Effector CD8-positive, alpha-beta T cell (primary cell): ENCODE measurements at regions not wholly inside any gene's neighbourhood (a gene's known extent, or its start where the extent isn't known, plus 50 kb on each side); places are given as distances from the start of the nearest gene placed in this dataset.
A peak's percentile ranks its signal among the peaks of the same experiment; 100 is the strongest.

ENCODE experiments used
- DNase-seq: peaks from one replicate; lab custom pipeline; 2025; lab: John Stamatoyannopoulos, UW

DNA sequence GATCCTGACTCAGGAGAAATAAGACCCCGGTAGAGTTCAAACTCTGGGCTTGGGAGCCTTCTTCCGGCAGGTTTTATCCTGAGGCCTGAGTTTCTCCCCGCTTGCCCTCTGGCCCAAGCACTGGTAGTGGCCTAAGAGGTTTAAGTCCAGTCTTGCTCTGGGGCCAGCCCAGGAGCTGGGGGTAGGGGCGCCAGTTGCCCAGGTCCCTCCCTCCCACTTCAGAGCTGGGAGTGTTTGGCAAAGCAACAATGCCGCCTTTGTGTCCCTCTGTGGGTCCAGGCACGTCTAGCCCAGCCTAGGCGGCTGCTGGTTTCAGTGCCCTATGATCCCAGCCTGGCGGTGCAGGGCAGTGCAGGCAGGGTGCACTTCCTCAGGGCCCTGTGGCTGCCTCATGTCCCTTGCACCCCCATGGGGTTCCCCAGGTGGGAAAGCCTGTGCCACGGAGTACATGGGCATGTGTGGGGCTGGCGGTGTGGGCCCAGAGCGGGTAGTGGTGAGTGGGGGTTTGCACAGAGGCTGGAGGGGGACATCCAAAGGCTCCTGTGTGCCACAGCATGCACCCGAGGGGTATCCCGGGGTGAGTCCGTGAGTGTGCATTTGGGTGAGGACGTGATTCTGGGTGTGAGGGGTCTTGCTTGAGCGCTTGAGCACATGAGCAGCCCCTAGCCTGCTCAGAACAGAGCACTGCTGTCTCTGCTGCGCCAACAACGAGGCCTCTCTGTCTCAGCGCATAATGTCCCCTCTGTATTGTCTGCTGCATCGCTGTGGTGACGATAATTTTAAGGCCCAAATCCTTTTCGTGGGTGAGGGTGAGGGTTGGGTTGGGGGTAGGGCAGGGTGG lies 61.7 kb upstream of the PSD2 start:
- DNase-seq = no peak

DNA sequence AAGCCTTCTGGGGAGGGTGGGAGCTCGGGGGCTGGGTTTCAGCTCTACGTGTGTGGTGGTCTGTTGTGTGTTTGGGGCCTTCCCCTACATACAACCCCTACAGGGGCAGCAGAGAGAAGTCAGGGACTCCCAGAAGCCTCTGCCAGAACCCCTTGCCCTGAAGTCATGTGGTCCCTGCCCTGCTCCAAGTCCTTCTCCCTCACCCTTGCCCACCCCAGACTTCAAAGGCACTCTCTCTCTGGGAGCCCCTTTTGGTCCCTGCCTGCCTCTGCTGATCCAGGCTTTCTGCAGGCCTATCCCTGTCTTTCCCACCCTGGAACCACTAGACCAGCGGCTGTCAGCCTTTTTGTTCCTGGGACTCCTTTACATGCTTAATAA lies 61.1 kb upstream of the PSD2 start:
- DNase-seq = no peak

- DNase-seq = no peak
These were observed 57.1 kb upstream of the PSD2 start for GRCh38 chr5:139738193-139739149.

GRCh38 chr5:139739150-139739974 lies 56.2 kb upstream of the PSD2 start:
- DNase-seq = no peak

GRCh38 chr5:139740138-139740991 lies 55.2 kb upstream of the PSD2 start:
- no peak for DNase-seq

DNA sequence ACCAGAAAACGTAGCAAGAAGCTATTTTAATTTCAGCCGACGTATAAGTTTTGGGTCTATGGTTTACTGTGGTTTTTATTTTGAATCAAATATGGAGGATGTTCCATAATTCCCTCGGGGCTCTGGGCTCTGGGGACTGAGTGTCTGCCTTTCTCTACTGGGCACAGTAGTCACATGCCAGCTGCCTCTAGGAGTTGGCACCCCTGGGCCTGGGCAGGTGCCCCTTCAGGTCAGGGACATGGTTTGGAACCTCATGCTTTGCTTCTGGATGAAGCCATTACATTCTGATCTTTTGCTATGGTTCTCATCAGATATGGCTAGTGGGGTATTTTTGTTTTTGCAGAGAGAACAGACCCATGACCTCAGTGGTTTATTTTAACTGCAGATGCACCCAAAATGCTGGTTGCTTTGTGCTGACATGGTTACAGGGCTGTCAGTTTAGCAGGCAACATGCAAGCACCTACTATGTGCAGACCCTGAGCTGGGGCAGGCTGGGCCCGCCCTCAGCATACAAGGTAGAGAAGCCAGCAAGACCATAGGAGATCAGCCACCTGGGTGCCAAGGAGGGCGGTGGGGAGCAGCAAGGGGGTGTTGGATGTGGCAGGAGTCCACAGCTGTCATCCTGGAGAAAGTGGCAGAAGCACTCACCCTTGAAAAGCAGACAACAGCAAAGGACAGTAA lies 54.5 kb upstream of the PSD2 start:
- no peak for DNase-seq

GRCh38 chr5:139741823-139742172 lies 53.8 kb upstream of the PSD2 start:
- no peak for DNase-seq

DNA sequence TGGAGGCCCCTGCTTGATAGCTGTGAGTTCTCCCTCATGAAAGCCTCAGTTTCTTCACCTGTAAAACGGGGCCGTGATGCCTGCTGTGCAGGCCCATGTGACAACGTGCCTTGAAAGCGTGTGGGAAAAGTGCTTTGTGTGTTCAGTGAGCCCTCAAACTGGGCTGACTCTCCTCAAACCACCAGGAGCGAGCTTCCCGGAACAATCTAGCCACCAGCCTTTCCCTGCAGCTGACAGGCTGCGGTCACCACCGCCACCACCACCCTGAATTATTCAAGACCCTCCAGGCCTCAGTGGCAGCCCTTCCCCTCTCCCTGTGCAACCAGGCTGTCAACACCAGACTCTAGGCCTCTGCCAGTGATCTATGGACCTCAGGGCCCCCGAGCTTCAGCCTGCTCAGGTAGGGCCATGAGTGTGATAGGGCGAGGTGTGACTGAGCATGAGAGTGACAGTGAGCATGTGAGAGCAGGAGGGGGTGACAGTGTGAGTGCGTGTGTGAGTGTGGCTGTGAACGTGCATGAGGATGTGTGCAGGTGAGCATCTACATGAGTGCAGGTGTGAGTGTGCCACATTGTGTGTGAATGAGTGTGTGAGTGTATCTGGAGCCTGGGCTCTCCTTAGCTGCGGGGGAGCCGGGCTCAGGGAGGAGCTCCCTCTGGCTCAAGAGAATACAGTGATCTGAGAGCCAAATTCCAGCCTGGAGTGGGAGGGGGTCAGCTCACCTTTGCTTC lies 53.3 kb upstream of the PSD2 start:
- no peak for DNase-seq

DNA sequence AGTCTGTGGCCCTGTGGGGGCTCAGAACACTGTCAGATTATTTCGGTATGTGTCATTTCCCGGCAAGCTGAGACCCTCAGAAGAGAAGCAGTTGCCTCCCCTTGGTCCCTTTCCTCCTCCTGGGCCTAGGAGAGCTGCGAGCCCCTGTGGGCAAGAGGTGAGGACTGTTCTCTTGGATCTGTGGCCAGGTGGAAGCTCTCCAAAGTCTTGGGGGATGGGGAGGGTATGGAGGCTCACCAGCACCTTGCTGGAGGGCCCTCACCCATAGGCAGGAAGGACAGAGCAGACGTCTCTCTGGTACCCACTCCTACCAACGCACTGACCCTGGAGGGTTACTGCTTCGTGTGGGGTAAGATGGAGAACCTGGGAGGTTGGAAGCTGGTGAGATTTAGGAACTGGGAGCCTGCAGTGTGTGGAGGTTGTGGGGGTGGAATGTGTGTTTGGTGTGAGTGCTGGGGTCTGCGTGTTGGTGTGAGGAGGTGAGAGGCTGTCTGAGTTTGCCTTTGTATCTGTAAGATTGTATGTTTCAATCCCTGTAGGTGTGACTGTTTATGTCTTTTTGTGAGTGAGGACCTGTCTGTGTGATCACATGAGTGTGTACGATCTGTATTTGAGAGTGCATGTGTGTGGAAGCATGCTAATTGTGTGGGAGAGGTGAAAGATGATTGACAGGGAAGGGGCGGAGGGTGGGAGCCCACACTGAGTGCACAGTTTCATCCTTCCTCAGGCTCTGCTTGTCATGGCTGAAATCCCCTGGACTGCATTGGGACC lies 52.4 kb upstream of the PSD2 start:
- DNase-seq = no peak

- DNase-seq = no peak
These were observed 51.8 kb upstream of the PSD2 start for GRCh38 chr5:139743804-139744203.

GRCh38 chr5:139744471-139745131 lies 51.0 kb upstream of the PSD2 start:
- DNase-seq = no peak

GRCh38 chr5:139745132-139745799 lies 50.3 kb upstream of the PSD2 start:
- DNase-seq = no peak

- peak; percentile 40 for DNase-seq
These were observed 49.6 kb upstream of the PSD2 start for GRCh38 chr5:139745800-139746690.
